Neural progenitor cell (in vitro differentiated cells): ENCODE measurements at regions not wholly inside any gene's neighbourhood (a gene's known extent, or its start where the extent isn't known, plus 50 kb on each side); places are given as distances from the start of the nearest gene placed in this dataset.

Experiments
- DNase-seq: peaks from one replicate; pipeline ENCODE4 v3.0.0-alpha.2; 2016; ENCODE audit warnings: low spot score
- H2AFZ ChIP-seq: fragments of 200-600 bp; sonication (generic); replicated peaks from 2 replicates; pipeline ENCODE4 v1.6.1; 2016; ENCODE audit warnings: antibody characterized with exemption
- H3F3A ChIP-seq: fragments of 200-600 bp; sonication (generic); 2 replicates; pipeline ENCODE4 v1.6.1; 2016; ENCODE audit warnings: antibody characterized with exemption, low read depth
- H3K27ac ChIP-seq: fragments of 200-600 bp; sonication (generic); 2 replicates; pipeline ENCODE4 v1.5.1; 2016; ENCODE audit warnings: mild to moderate bottlenecking
- H3K27me3 ChIP-seq: fragments of 200-600 bp; sonication (generic); 2 replicates; pipeline ENCODE4 v1.6.1; 2016; ENCODE audit warnings: mild to moderate bottlenecking, moderate library complexity
- H3K36me3 ChIP-seq: fragments of 200-600 bp; sonication (generic); 2 replicates; pipeline ENCODE4 v1.5.1; 2016
- H3K4me1 ChIP-seq: fragments of 200-600 bp; sonication (generic); 2 replicates; pipeline ENCODE4 v1.6.1; 2016; ENCODE audit warnings: mixed run types
- H3K4me2 ChIP-seq: fragments of 200-600 bp; sonication (generic); 2 replicates; pipeline ENCODE4 v1.6.1; 2016
- H3K4me3 ChIP-seq: fragments of 200-600 bp; sonication (generic); 2 replicates; pipeline ENCODE4 v1.5.1; 2016
- H3K79me2 ChIP-seq: fragments of 200-600 bp; sonication (generic); 2 replicates; pipeline ENCODE4 v1.6.1; 2016; ENCODE audit warnings: low read depth
- H3K9ac ChIP-seq: fragments of 200-600 bp; sonication (generic); 2 replicates; pipeline ENCODE4 v1.6.1; 2016
- H3K9me3 ChIP-seq: fragments of 200-600 bp; sonication (generic); 2 replicates; pipeline ENCODE4 v1.5.1; 2016; ENCODE audit warnings: low read depth
- H4K20me1 ChIP-seq: fragments of 200-600 bp; sonication (generic); 2 replicates; pipeline ENCODE4 v1.6.1; 2016; ENCODE audit warnings: low read depth
- H3K27ac Mint-ChIP-seq: 3 replicates; pipeline ENCODE4 v1.8.0; 2021; ENCODE audit warnings: mixed read lengths
- H3K27me3 Mint-ChIP-seq: 2 replicates; pipeline ENCODE4 v1.8.0; 2022; ENCODE audit warnings: low read depth, mild to moderate bottlenecking, inconsistent platforms, moderate library complexity, mixed read lengths; ENCODE audit not compliant: insufficient read depth
- H3K36me3 Mint-ChIP-seq: 3 replicates; pipeline ENCODE4 v1.8.0; 2021; ENCODE audit warnings: mixed read lengths
- H3K4me1 Mint-ChIP-seq: 3 replicates; pipeline ENCODE4 v1.8.0; 2021; ENCODE audit warnings: mixed read lengths
- H3K4me3 Mint-ChIP-seq: 3 replicates; pipeline ENCODE4 v1.8.0; 2021; ENCODE audit warnings: mild to moderate bottlenecking, moderate library complexity, mixed read lengths
- H3K9me3 Mint-ChIP-seq: 3 replicates; pipeline ENCODE4 v1.8.0; 2020; ENCODE audit warnings: mixed read lengths
- EZH2 ChIP-seq: fragments of 200-600 bp; sonication (generic); IDR thresholded peaks from 2 replicates; pipeline ENCODE4 v1.6.1; 2017; ENCODE audit warnings: antibody characterized with exemption, mild to moderate bottlenecking, moderate library complexity
- EZH2phosphoT487 ChIP-seq: fragments of 200-600 bp; sonication (generic); IDR thresholded peaks from 2 replicates; pipeline ENCODE4 v1.6.1; 2017; ENCODE audit warnings: antibody characterized with exemption
- TF ChIP-seq, protein P1 (sequence below): fragments of 200-600 bp; sonication (generic); IDR thresholded peaks from 2 replicates; pipeline ENCODE4 v1.5.1; 2017; ENCODE audit warnings: antibody characterized with exemption, mild to moderate bottlenecking

DNA sequence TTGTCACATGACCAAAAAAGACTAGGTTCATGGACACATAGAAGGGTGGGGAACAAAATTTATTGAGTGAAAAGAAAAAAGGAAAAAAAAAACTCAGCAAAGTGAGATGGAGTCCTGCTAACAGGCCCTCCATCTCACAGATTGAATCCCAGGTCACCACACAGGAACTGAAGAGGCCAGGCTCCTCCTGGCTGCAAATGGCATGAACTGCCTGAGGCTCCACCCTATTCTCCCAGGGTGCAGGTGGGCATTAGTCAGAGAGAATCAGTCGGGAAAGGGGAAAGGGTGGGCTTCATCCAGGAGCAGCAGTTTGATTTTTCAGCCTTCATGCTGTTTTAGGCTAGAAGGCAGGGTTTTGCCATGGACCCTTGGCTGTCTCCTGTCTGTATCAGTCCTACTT lies 128.5 kb upstream of the GRID2 start:
- no peak overlapping the region for H3K27ac ChIP-seq
- H3K27me3 Mint-ChIP-seq, result no peaks in the 10 kb centered on the region
- H3K4me3 ChIP-seq, result no peak overlapping the region
- H3K4me1 ChIP-seq, result no peaks in the 10 kb centered on the region
- no peaks in the 10 kb centered on the region for H3K36me3 Mint-ChIP-seq
- H3K27ac Mint-ChIP-seq, result no peak overlapping the region
- no peaks in the 10 kb centered on the region for H3K79me2 ChIP-seq
- H3K4me2 ChIP-seq, result no peak overlapping the region
- H3F3A ChIP-seq, result no peaks in the 10 kb centered on the region
- H3K27me3 ChIP-seq, result no peaks in the 10 kb centered on the region
- H3K9me3 Mint-ChIP-seq, result no peaks in the 10 kb centered on the region
- H3K4me1 Mint-ChIP-seq, result no peaks in the 10 kb centered on the region
- DNase-seq, result peak; percentile 19
- H3K9me3 ChIP-seq, result no peaks in the 10 kb centered on the region
- TF ChIP-seq, protein P1, sequence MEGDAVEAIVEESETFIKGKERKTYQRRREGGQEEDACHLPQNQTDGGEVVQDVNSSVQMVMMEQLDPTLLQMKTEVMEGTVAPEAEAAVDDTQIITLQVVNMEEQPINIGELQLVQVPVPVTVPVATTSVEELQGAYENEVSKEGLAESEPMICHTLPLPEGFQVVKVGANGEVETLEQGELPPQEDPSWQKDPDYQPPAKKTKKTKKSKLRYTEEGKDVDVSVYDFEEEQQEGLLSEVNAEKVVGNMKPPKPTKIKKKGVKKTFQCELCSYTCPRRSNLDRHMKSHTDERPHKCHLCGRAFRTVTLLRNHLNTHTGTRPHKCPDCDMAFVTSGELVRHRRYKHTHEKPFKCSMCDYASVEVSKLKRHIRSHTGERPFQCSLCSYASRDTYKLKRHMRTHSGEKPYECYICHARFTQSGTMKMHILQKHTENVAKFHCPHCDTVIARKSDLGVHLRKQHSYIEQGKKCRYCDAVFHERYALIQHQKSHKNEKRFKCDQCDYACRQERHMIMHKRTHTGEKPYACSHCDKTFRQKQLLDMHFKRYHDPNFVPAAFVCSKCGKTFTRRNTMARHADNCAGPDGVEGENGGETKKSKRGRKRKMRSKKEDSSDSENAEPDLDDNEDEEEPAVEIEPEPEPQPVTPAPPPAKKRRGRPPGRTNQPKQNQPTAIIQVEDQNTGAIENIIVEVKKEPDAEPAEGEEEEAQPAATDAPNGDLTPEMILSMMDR, result peak; percentile 23
- TF ChIP-seq EZH2, result no peak
- no peaks in the 10 kb centered on the region for H3K36me3 ChIP-seq
- H4K20me1 ChIP-seq, result no peaks in the 10 kb centered on the region
- no peak overlapping the region for H3K9ac ChIP-seq
- no peak overlapping the region for H3K4me3 Mint-ChIP-seq
- H2AFZ ChIP-seq, result peak overlapping the region; percentile 88

DNA sequence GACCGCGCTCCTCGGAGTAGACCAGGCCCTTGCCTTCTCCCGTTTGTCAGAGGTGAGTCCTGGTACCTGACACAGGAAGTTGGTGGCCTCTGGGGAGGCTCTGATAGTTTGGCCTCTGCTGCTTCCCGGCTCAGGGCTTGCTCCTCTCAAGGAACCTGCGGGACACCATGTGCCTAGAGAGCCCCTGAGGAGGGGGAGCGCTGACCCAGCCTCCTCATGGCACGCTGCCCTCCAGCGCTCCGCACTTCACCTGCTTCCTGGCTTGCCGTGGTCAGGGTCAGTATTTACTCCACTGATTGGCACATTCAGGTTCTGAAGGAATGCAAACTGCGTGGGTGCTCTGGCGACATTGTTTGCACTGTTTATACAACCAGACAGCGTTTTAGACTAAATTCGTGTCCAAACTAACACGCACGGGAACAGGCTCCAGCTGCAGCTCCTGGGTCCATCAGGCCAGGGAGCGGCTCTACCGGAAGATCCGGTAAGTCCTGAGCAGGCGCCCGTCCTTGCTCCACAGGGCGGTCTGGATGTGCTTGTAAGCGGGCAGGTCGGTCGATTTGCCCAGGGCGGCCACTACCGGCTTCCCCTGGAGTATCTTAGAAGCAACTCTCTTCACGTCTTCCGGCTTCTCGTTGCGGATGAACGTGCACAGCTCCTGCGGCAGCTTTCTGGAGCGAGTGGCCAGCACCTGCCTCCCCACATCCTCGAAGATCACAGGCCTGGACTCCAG lies 121.6 kb upstream of the GRID2 start:
- Mint-ChIP-seq H3K27me3 (no peaks in the 10 kb centered on the region), H3K9me3 (peaks cover 4% of the 10 kb centered on the region), H3K4me3 (no peak overlapping the region), H3K36me3 (no peaks in the 10 kb centered on the region), H3K27ac (no peak overlapping the region), H3K4me1 (no peaks in the 10 kb centered on the region)
- Histone ChIP-seq H3K9ac (no peak overlapping the region), H3K4me3 (no peak overlapping the region), H3K27ac (no peak overlapping the region), H3K36me3 (no peaks in the 10 kb centered on the region), H3F3A (no peaks in the 10 kb centered on the region), H3K4me1 (no peaks in the 10 kb centered on the region), H3K27me3 (no peaks in the 10 kb centered on the region), H3K4me2 (no peak overlapping the region), H3K79me2 (no peaks in the 10 kb centered on the region), H2AFZ (no peak overlapping the region), H3K9me3 (no peaks in the 10 kb centered on the region), H4K20me1 (no peaks in the 10 kb centered on the region)
- TF ChIP-seq EZH2 (no peak), EZH2phosphoT487 (no peak)
- TF ChIP-seq, protein P1, result no peak
- no peak for DNase-seq

DNA sequence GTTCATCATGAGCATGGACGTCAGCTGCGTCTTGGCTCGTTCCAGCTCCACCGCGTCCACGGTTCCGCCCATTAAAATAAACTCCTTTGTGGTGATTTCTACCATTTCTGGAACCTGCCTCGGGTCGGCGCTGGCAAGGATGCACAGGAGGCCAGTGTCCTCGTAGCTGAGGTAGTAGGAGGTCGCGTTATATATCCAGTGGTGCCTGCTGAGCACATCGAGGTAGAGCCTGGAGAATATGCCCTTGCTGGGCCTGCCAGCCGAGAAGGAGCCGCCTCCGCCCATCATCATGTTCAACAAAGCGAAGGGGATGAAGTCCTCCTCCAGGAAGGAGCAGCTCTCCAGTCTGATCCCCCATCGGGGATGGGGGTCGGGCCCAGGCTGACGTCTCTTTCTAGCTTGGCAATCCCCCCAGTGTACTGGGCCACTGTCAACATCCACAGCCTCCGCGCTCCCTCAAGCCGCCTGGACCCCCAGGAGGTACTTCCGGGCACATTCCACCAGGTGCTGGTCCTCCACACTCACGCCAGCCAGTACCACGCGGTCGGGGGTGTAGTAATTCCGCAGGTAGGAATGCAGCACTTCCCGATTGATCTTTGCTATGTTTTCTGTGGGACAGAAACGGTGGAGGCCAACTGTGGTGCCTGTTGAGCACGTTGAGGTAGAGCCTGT lies 120.9 kb upstream of the GRID2 start:
- DNase-seq, result no peak
- no peak overlapping the region for H3K27ac ChIP-seq
- H3K79me2 ChIP-seq, result no peaks in the 10 kb centered on the region
- no peaks in the 10 kb centered on the region for H3K27me3 ChIP-seq
- no peaks in the 10 kb centered on the region for H3K27me3 Mint-ChIP-seq
- no peak overlapping the region for H3K4me3 Mint-ChIP-seq
- no peaks in the 10 kb centered on the region for H3K36me3 Mint-ChIP-seq
- TF ChIP-seq EZH2, result no peak
- TF ChIP-seq, protein P1, result no peak
- no peak for TF ChIP-seq EZH2phosphoT487
- H3F3A ChIP-seq, result no peaks in the 10 kb centered on the region
- H3K4me1 ChIP-seq, result no peaks in the 10 kb centered on the region
- no peak overlapping the region for H3K4me2 ChIP-seq
- no peak overlapping the region for H3K4me3 ChIP-seq
- H3K9ac ChIP-seq, result no peak overlapping the region
- H3K9me3 Mint-ChIP-seq, result peaks cover 4% of the 10 kb centered on the region
- no peaks in the 10 kb centered on the region for H3K36me3 ChIP-seq
- H3K27ac Mint-ChIP-seq, result no peak overlapping the region
- no peaks in the 10 kb centered on the region for H3K9me3 ChIP-seq
- H3K4me1 Mint-ChIP-seq, result no peaks in the 10 kb centered on the region
- H4K20me1 ChIP-seq, result no peaks in the 10 kb centered on the region
- no peak overlapping the region for H2AFZ ChIP-seq
